SH-SY5Y (cell line): ENCODE measurements at regions not wholly inside any gene's neighbourhood (a gene's known extent, or its start where the extent isn't known, plus 50 kb on each side); places are given as distances from the start of the nearest gene placed in this dataset.

ENCODE experiments used
- GATA2 ChIP-seq: IDR thresholded peaks from 2 replicates; pipeline ENCODE4 v1.6.1; 2011; ENCODE audit warnings: mild to moderate bottlenecking, low read depth, low read length
- GATA3 ChIP-seq: IDR thresholded peaks from 2 replicates; pipeline ENCODE4 v1.6.1; 2011; ENCODE audit warnings: low read depth, mild to moderate bottlenecking, low read length, moderate library complexity

- TF ChIP-seq GATA2 (no peak), GATA3 (no peak)
Measured at GRCh38 chr9:81162361-81162760, 527.0 kb downstream of the TLE1 start.

- no peak for TF ChIP-seq GATA2
- TF ChIP-seq GATA3, result no peak
Measured at GRCh38 chr9:81156381-81156780, 533.0 kb downstream of the TLE1 start.

DNA sequence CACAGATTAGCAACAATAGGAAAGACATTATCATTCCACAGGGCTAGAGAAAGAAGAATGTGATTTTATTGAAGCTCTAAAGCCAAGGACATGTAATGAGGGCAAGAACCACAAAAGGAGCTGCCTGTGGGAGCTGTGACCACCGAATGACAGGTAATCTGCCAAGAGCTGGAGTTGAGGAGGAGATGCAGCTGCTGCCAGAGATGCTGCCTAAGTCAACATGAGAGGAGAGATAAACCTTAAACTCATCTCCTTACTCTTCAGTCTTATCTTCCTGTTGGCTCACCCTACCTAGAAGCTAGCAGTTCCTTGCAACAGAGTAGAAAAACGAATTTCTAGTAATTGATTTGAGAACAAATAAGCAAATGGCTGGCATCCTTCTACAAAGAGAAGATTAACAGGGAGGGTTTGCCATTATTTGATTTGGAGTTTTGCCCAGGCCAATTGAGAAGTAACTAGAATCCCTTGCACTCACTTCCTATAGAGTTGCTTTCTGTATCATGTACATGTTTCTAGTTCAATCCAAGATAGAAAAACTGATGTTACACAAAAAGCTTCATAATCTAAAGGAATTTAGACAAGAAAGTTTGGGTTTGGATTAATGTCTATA is 539.2 kb downstream of the TLE1 start:
- TF ChIP-seq GATA3 (no peak), GATA2 (no peak)

DNA sequence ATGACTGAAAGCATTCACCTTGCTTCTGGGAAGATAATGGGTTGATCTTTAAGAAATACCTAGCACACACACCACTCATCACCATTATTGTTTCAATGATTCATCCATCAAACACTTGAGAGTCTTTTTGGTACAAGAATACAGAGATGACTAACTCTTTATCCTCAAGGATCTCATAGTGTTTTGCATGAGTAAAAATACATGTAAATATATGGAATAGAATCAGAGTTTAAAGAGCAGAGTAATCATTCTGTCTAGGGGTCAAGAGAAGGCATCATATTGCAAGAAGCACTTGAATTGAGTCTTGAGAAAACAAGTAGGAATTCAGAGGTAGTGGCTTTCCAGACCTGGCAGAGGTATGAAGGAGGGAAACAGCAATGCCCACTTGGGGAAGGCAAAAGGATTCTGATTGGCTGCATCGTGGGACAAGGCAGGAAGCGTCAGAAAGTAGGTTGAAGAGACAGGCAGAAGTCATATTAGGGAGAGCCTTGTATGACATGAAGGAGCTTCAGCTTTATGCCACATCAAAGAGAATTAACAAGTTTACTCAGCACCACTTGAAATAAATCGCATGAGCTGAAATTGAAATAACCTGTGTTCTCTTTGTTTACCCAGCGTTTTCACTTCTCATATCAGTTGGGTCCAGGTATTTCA is 542.5 kb downstream of the TLE1 start:
- TF ChIP-seq GATA3 (no peak), GATA2 (no peak)

- TF ChIP-seq GATA2, result no peak
- no peak for TF ChIP-seq GATA3
Measured at GRCh38 chr9:81146241-81146640, 543.1 kb downstream of the TLE1 start.

DNA sequence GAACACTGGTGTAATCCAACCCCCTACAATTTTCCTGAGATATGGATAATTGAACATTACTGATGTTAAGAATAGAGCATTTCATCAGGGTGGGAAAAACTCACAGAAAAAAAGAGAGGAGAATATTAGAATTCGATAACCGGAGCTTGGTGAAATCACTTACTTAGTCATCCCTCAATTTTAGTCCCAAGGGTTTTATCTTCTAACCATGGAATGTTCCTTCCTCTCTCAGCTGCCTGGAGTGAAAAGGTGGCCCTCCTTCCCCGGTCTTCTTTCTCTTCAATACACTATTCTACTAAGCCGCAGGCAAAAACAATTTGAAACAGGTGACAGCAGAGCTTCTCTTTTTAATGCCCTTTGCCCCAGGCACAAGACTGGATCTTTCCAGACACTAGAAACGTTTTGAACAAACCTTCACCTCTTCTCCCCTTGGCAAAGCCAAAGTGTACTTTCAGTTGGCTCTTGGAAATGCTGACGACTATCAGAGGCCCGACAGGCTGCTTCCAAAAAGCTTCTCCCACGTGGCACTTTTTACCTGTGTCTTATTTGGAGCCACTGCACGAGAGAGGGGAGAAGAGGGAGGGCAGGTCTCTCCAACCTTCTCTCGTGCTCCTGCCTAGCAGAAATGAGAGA is 543.9 kb downstream of the TLE1 start:
- TF ChIP-seq GATA2 (no peak), GATA3 (no peak)

DNA sequence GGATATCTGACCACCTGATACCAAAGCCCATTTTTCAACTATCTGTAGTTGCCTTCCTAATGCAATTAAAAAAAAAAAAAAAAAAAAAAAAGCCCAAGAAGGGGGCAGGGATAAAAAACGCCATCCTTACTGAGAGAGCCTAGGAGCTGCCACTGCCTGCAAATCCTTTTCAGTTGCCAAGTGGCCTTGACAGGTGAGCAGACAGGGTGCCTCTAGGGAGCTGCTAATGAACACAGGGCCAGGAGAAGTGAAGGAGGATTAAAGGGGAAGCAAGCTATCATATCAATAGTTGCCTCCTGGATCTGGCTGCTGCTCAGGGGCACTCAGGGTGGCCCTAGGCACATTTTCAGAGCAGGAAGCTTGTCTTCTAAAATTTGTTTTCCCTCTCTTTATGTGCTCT is 547.4 kb downstream of the TLE1 start:
- no peak for TF ChIP-seq GATA2
- no peak for TF ChIP-seq GATA3

DNA sequence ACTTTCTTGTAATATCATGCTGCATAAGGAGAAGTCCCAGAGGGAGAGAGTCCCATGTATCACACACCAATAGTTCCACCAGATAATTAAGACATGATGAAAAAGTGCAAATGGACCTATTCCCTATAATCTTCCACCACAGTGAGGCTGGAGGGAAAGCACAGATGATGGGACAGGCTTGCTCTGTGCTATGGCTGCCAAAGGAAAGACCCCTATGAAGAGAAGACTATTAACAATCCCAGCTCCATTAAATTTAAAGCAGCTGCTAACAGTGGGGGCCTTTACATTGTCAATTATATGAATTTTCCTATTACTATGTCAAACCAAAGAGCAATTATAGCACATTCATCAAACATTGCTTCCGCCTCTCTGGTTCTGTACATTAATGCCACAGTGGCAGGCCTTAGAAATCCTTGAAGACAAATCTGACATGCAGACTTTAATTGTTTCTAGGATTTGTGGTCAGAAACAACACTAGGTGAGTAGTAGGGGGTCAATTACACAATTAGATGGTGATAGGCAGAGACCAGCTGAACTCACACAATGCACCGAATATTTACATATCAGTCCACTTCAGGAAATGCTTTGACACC is 551.3 kb downstream of the TLE1 start:
- no peak for TF ChIP-seq GATA3
- TF ChIP-seq GATA2, result no peak

DNA sequence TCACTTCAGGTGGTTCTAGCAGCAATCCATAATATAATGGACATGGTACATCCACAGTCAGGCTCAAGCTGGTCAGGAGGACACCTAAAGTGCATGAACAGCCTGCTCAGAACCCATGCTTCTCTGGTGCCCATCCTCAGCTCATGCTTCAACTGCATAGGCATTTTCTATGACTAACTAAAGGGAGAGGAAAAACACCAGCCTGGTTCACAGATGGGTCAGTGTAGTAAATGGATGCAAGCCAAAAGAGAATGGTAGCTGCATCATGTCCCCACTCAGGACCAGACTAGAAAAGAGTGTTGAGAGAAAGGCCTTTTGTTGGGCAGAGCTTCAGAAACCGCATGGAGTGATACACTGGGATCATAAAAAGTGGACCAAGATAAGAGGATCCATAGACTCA is 556.6 kb downstream of the TLE1 start:
- TF ChIP-seq GATA2, result no peak

DNA sequence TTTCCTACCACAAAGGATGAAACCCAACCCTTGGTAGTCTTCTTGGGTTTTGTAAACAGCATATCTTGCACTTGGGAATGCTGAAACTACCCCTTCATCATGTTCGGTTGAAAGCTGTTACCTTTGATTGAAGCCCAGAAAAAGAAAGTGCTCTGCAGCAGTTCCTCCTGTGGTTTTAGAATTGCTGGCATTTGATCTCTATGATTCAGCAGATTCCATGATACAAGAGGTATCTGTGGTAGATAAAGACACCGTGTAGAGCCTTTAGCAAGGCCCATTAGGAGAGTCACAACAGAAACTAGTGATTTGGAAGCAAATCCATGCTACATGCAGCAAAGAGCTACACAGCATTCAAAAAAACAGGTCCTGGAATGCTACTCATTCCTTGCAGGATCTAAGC is 557.0 kb downstream of the TLE1 start:
- TF ChIP-seq GATA2, result no peak
- TF ChIP-seq GATA3, result no peak

DNA sequence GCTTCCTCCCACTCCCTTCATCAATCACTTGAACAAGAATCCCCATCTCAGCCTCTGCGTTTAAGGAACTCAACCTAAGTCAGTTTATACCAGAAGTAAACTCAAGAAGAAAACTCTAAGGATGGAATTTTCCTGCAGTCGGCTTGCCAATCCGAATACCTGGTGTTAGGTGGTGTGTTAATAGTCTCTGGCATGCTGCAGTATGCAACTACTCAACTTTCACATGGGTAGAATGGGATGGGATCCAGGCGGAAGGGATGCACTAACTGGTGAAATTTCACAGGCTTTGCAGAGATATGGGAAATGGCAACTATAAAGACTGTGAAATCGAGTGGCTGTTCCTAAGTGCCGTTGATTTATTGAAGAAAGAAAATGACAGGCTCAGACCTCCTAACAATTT is 560.6 kb downstream of the TLE1 start:
- TF ChIP-seq GATA2, result no peak
- TF ChIP-seq GATA3, result no peak

- TF ChIP-seq GATA2 (no peak), GATA3 (no peak)
Measured at GRCh38 chr9:81125446-81126092, 563.8 kb downstream of the TLE1 start.

- TF ChIP-seq GATA3 (no peak), GATA2 (no peak)
Measured at GRCh38 chr9:81123526-81123925, 565.8 kb downstream of the TLE1 start.

- no peak for TF ChIP-seq GATA2
- no peak for TF ChIP-seq GATA3
Measured at GRCh38 chr9:81122749-81123148, 566.6 kb downstream of the TLE1 start.

GRCh38 chr9:81119591-81119990 is 569.8 kb downstream of the TLE1 start:
- TF ChIP-seq GATA2 (no peak), GATA3 (no peak)

GRCh38 chr9:81118416-81118815 is 570.9 kb downstream of the TLE1 start:
- no peak for TF ChIP-seq GATA2
- no peak for TF ChIP-seq GATA3
